CD8-positive, alpha-beta memory T cell (primary cell): ENCODE measurements at regions not wholly inside any gene's neighbourhood (a gene's known extent, or its start where the extent isn't known, plus 50 kb on each side); places are given as distances from the start of the nearest gene placed in this dataset.

ENCODE experiments used
- CTCF ChIA-PET: fragments of 350-600 bp; sonication (Branson Sonifier 250); formaldehyde crosslinking; loops from one replicate; lab custom pipeline; 2021; ENCODE audit warnings: antibody characterized with exemption; lab: Charles Lee
- POLR2A ChIA-PET: fragments of 350-600 bp; sonication (Branson Sonifier 250); formaldehyde crosslinking; loops from one replicate; lab custom pipeline; 2021; ENCODE audit warnings: antibody characterized with exemption; lab: Charles Lee
- DNase-seq, 5 donors: peaks; one replicate each; pipeline versions ENCODE4 v3.0.0 to v3.0.0-alpha.2; 2020 to 2022; ENCODE audit warnings: mixed read lengths in 1 of 5
- H3K27ac ChIP-seq: one replicate; pipeline ENCODE4 v1.7.0; 2013; ENCODE audit warnings: low read depth, mild to moderate bottlenecking, low read length, moderate library complexity
- H3K27me3 ChIP-seq: 2 replicates; pipeline ENCODE4 v1.7.0; 2013; ENCODE audit warnings: low read length, mild to moderate bottlenecking; ENCODE audit not compliant: insufficient read depth, poor library complexity, severe bottlenecking
- H3K36me3 ChIP-seq: 2 replicates; pipeline ENCODE4 v1.7.0; 2013; ENCODE audit warnings: mild to moderate bottlenecking, low read length, moderate library complexity; ENCODE audit not compliant: insufficient read depth
- H3K4me1 ChIP-seq: 2 replicates; pipeline ENCODE4 v1.7.0; 2013; ENCODE audit warnings: mild to moderate bottlenecking, low read length, moderate library complexity; ENCODE audit not compliant: insufficient read depth
- H3K4me3 ChIP-seq: 2 replicates; pipeline ENCODE4 v1.7.0; 2013; ENCODE audit warnings: mild to moderate bottlenecking, low read length
- H3K9me3 ChIP-seq: 2 replicates; pipeline ENCODE4 v1.7.0; 2013; ENCODE audit warnings: mild to moderate bottlenecking, low read length
- H3K27ac Mint-ChIP-seq, 8 donors: one replicate each; pipeline ENCODE4 v1.8.0; 2020 to 2021; ENCODE audit warnings: mixed read lengths in 8 of 8, mild to moderate bottlenecking in 6 of 8, inconsistent platforms in 3 of 8, moderate library complexity in 3 of 8
- H3K27me3 Mint-ChIP-seq, 2 donors: one replicate each; pipeline ENCODE4 v1.8.0; 2020 to 2021; ENCODE audit warnings: mixed read lengths in 2 of 2, mild to moderate bottlenecking in 1 of 2, moderate library complexity in 1 of 2
- H3K36me3 Mint-ChIP-seq, 3 donors: one replicate each; pipeline ENCODE4 v1.8.0; 2020 to 2021; ENCODE audit warnings: mixed read lengths in 3 of 3, inconsistent platforms in 1 of 3, mild to moderate bottlenecking in 1 of 3
- H3K4me1 Mint-ChIP-seq, 3 donors: one replicate each; pipeline ENCODE4 v1.8.0; 2020 to 2021; ENCODE audit warnings: mixed read lengths in 3 of 3, inconsistent platforms in 1 of 3, mild to moderate bottlenecking in 1 of 3
- H3K4me3 Mint-ChIP-seq, 7 donors: one replicate each; pipeline ENCODE4 v1.8.0; 2020 to 2021; ENCODE audit warnings: mixed read lengths in 7 of 7, mild to moderate bottlenecking in 6 of 7, moderate library complexity in 4 of 7, inconsistent platforms in 2 of 7
- H3K9me3 Mint-ChIP-seq, 5 donors: one replicate each; pipeline ENCODE4 v1.8.0; 2020 to 2022; ENCODE audit warnings: mixed read lengths in 5 of 5, mild to moderate bottlenecking in 3 of 5, moderate library complexity in 2 of 5, inconsistent platforms in 1 of 5

GRCh38 chr15:94644433-94644832 is 413.1 kb downstream of the MCTP2 start:
- ChIA-PET CTCF (no interaction called here), POLR2A (no interaction called here)
- no peaks in the 10 kb centered on the region for H3K9me3 ChIP-seq
- no peak for DNase-seq
- H3K9me3 Mint-ChIP-seq = no peaks in the 10 kb centered on the region
- H3K27me3 Mint-ChIP-seq = peaks cover 0 to 9% of the 10 kb centered on the region in 2 donors
- no peak overlapping the region for H3K27ac Mint-ChIP-seq
- no peaks in the 10 kb centered on the region for H3K36me3 ChIP-seq
- no peaks in the 10 kb centered on the region for H3K27me3 ChIP-seq
- no peak overlapping the region for H3K4me3 Mint-ChIP-seq
- no peak overlapping the region for H3K4me3 ChIP-seq
- H3K27ac ChIP-seq = no peak overlapping the region
- no peaks in the 10 kb centered on the region for H3K36me3 Mint-ChIP-seq
- H3K4me1 Mint-ChIP-seq = no peaks in the 10 kb centered on the region
- no peaks in the 10 kb centered on the region for H3K4me1 ChIP-seq

- ChIA-PET POLR2A (no interaction called here), CTCF (no interaction called here)
- Histone ChIP-seq H3K27ac (no peak overlapping the region), H3K4me1 (no peaks in the 10 kb centered on the region), H3K27me3 (no peaks in the 10 kb centered on the region), H3K4me3 (no peak overlapping the region), H3K9me3 (no peaks in the 10 kb centered on the region), H3K36me3 (no peaks in the 10 kb centered on the region)
- H3K36me3 Mint-ChIP-seq = peaks cover 0 to 3% (median 0%) of the 10 kb centered on the region in 3 donors
- no peak overlapping the region for H3K27ac Mint-ChIP-seq
- no peak overlapping the region for H3K4me3 Mint-ChIP-seq
- H3K9me3 Mint-ChIP-seq = peaks cover 0 to 2% (median 0%) of the 10 kb centered on the region in 5 donors
- no peaks in the 10 kb centered on the region for H3K4me1 Mint-ChIP-seq
- no peak for DNase-seq
- peaks cover 9 to 15% of the 10 kb centered on the region in 2 donors for H3K27me3 Mint-ChIP-seq
Measured at GRCh38 chr15:94653071-94653470, 421.7 kb downstream of the MCTP2 start.

GRCh38 chr15:94655249-94655880 is 424.0 kb downstream of the MCTP2 start:
- Histone ChIP-seq H3K27me3 (no peaks in the 10 kb centered on the region), H3K9me3 (no peaks in the 10 kb centered on the region), H3K4me3 (no peak overlapping the region), H3K27ac (no peak overlapping the region), H3K36me3 (no peaks in the 10 kb centered on the region), H3K4me1 (no peaks in the 10 kb centered on the region)
- CTCF ChIA-PET = no interaction called here
- no peak overlapping the region for H3K4me3 Mint-ChIP-seq
- H3K4me1 Mint-ChIP-seq = no peaks in the 10 kb centered on the region
- H3K9me3 Mint-ChIP-seq = peaks cover 0 to 2% (median 0%) of the 10 kb centered on the region in 5 donors
- DNase-seq = no peak
- H3K27me3 Mint-ChIP-seq = peaks cover 12 to 15% of the 10 kb centered on the region in 2 donors
- no peak overlapping the region for H3K27ac Mint-ChIP-seq
- peaks cover 0 to 3% (median 0%) of the 10 kb centered on the region in 3 donors for H3K36me3 Mint-ChIP-seq
- POLR2A ChIA-PET = no interaction called here

DNA sequence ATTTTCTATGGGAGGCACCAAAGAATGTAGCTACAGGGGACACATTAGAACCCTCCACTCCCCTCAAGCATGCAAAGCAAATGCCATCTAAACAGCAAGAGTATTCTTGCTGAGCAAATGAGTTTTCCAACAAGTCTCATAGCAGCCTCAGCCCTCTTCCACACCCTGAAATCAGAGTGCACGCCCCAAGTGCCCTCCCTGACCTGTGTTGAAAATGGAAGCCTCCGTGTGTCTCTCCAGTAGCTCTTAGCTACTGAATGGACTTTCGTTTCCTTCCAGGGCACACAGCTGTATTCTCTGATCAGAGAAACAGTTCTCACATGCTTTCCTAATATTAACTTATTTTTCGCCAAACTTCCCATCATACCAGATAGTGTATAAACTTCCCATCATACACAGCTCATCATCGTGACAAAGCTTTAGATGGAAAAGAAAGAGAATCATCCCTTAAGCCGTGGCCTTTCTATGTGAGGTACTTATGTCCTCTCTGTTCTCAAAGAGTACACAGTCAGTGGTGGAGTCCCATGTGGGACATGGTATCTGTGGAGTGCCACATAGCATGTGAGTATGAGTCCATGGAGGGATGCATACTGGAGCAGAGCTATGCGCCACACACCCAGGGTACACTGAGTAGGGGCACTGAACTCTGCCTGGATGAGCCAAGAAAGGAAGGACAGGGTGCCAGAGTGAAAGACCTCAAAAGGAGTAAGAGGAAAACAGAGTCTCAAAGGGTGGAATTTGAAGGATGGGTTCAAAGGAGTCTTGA is 434.5 kb downstream of the MCTP2 start:
- Mint-ChIP-seq H3K4me1 (no peaks in the 10 kb centered on the region), H3K36me3 (no peaks in the 10 kb centered on the region), H3K4me3 (no peak overlapping the region), H3K9me3 (no peaks in the 10 kb centered on the region), H3K27me3 (peaks cover 5 to 38% of the 10 kb centered on the region in 2 donors), H3K27ac (no peak overlapping the region)
- ChIA-PET CTCF (interaction anchor here (0.9 kb wide), 1 partner anchor 12 kb away, joined by 3 read pairs; no protein-coding TSS in a partner anchor), POLR2A (no interaction called here)
- Histone ChIP-seq H3K4me1 (no peaks in the 10 kb centered on the region), H3K27ac (no peak overlapping the region), H3K36me3 (no peaks in the 10 kb centered on the region), H3K4me3 (no peak overlapping the region), H3K9me3 (no peaks in the 10 kb centered on the region), H3K27me3 (no peaks in the 10 kb centered on the region)
- DNase-seq = no peak

GRCh38 chr15:94666553-94666952 is 435.2 kb downstream of the MCTP2 start:
- H3K27ac ChIP-seq = no peak overlapping the region
- no peak overlapping the region for H3K4me3 ChIP-seq
- no peaks in the 10 kb centered on the region for H3K36me3 ChIP-seq
- no peaks in the 10 kb centered on the region for H3K27me3 ChIP-seq
- Mint-ChIP-seq H3K36me3 (no peaks in the 10 kb centered on the region), H3K27me3 (peaks cover 5 to 39% of the 10 kb centered on the region in 2 donors), H3K4me3 (no peak overlapping the region), H3K4me1 (no peaks in the 10 kb centered on the region), H3K27ac (no peak overlapping the region), H3K9me3 (no peaks in the 10 kb centered on the region)
- POLR2A ChIA-PET = no interaction called here
- CTCF ChIA-PET = no interaction called here
- H3K4me1 ChIP-seq = no peaks in the 10 kb centered on the region
- no peak for DNase-seq
- H3K9me3 ChIP-seq = no peaks in the 10 kb centered on the region

- no peaks in the 10 kb centered on the region for H3K36me3 ChIP-seq
- H3K27me3 ChIP-seq = no peaks in the 10 kb centered on the region
- Mint-ChIP-seq H3K27ac (no peak overlapping the region), H3K4me3 (no peak overlapping the region), H3K4me1 (no peaks in the 10 kb centered on the region), H3K27me3 (peaks cover 5 to 42% of the 10 kb centered on the region in 2 donors), H3K36me3 (no peaks in the 10 kb centered on the region), H3K9me3 (no peaks in the 10 kb centered on the region)
- H3K4me3 ChIP-seq = no peak overlapping the region
- no peaks in the 10 kb centered on the region for H3K9me3 ChIP-seq
- DNase-seq = no peak
- ChIA-PET POLR2A (no interaction called here), CTCF (no interaction called here)
- H3K4me1 ChIP-seq = no peaks in the 10 kb centered on the region
- H3K27ac ChIP-seq = no peak overlapping the region
Measured at GRCh38 chr15:94667109-94667508, 435.7 kb downstream of the MCTP2 start.

DNA sequence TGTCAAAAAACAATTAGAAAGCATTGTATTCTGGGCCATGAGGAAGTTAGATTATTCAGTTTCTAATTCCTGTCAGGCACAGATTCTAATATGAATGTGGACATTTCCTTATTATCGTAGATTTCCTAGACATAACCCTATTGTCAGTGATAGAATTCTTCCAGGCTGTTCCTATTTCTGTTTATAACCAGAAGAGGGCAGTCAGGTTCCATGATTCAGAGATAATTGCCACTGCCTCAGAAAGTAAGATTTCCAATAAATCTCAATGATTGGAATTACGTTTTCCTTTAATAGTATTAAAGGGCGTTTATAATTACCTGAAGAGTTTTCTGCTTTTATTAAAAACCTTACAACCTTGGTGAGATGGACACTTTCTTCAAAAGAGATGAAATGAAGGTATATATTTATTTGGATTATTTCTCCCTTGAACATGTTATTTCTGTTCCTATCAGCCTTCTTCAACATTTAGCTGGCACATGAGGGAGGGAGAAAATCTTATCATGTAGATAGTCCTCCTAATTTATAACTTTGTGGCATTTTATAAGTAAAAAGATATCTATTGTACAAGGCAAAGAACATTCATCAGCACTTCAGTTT is 439.2 kb downstream of the MCTP2 start:
- peaks cover 0 to 2% (median 0%) of the 10 kb centered on the region in 5 donors for H3K9me3 Mint-ChIP-seq
- ChIA-PET CTCF (no interaction called here), POLR2A (no interaction called here)
- H3K36me3 Mint-ChIP-seq = no peaks in the 10 kb centered on the region
- H3K4me3 Mint-ChIP-seq = no peak overlapping the region
- H3K27ac Mint-ChIP-seq = no peak overlapping the region
- DNase-seq = no peak
- peaks cover 10 to 24% of the 10 kb centered on the region in 2 donors for H3K27me3 Mint-ChIP-seq
- Histone ChIP-seq H3K36me3 (no peaks in the 10 kb centered on the region), H3K27ac (no peak overlapping the region), H3K4me1 (no peaks in the 10 kb centered on the region), H3K9me3 (no peaks in the 10 kb centered on the region), H3K27me3 (no peaks in the 10 kb centered on the region), H3K4me3 (no peak overlapping the region)
- no peaks in the 10 kb centered on the region for H3K4me1 Mint-ChIP-seq

- Histone ChIP-seq H3K27me3 (no peaks in the 10 kb centered on the region), H3K36me3 (no peaks in the 10 kb centered on the region), H3K9me3 (no peaks in the 10 kb centered on the region), H3K27ac (no peak overlapping the region), H3K4me1 (no peaks in the 10 kb centered on the region), H3K4me3 (no peak overlapping the region)
- ChIA-PET CTCF (no interaction called here), POLR2A (no interaction called here)
- DNase-seq = no peak
- Mint-ChIP-seq H3K27me3 (peaks cover 10 to 17% of the 10 kb centered on the region in 2 donors), H3K4me1 (no peaks in the 10 kb centered on the region), H3K27ac (no peak overlapping the region), H3K9me3 (peaks cover 0 to 2% (median 0%) of the 10 kb centered on the region in 5 donors), H3K36me3 (no peaks in the 10 kb centered on the region), H3K4me3 (no peak overlapping the region)
Measured at GRCh38 chr15:94671858-94672532, 440.6 kb downstream of the MCTP2 start.
